GM21529 (cell line): ENCODE measurements at regions not wholly inside any gene's neighbourhood (a gene's known extent, or its start where the extent isn't known, plus 50 kb on each side); places are given as distances from the start of the nearest gene placed in this dataset.

ENCODE experiments used
- ATAC-seq: cut with Tn5 transposase; IDR thresholded peaks from one replicate; pipeline ENCODE4 v1.9.1; 2021; ENCODE audit not compliant: unreplicated experiment

GRCh38 chr5:73395256-73395655, 53.3 kb downstream of the FOXD1 start:
- ATAC-seq, result no peak

GRCh38 chr5:73394610-73395009, 54.0 kb downstream of the FOXD1 start:
- ATAC-seq, result no peak

GRCh38 chr5:73393611-73394489, 54.7 kb downstream of the FOXD1 start:
- ATAC-seq, result no peak

GRCh38 chr5:73392775-73393174, 55.8 kb downstream of the FOXD1 start:
- no peak for ATAC-seq

- no peak for ATAC-seq
These were observed 57.1 kb downstream of the FOXD1 start for GRCh38 chr5:73391441-73391881.

GRCh38 chr5:73390972-73391371, 57.6 kb downstream of the FOXD1 start:
- ATAC-seq, result no peak

- no peak for ATAC-seq
These were observed 59.8 kb downstream of the FOXD1 start for GRCh38 chr5:73388740-73389139.

- no peak for ATAC-seq
These were observed 60.3 kb downstream of the FOXD1 start for GRCh38 chr5:73388306-73388684.

- peak; percentile 90 for ATAC-seq
These were observed 60.8 kb downstream of the FOXD1 start for GRCh38 chr5:73387601-73388305.

- ATAC-seq, result peak; percentile 36
These were observed 61.4 kb downstream of the FOXD1 start for GRCh38 chr5:73387149-73387591.

GRCh38 chr5:73384861-73385260, 63.7 kb downstream of the FOXD1 start:
- no peak for ATAC-seq

GRCh38 chr5:73382401-73382740, 66.2 kb downstream of the FOXD1 start:
- no peak for ATAC-seq

GRCh38 chr5:73381590-73382400, 66.8 kb downstream of the FOXD1 start:
- no peak for ATAC-seq

GRCh38 chr5:73380710-73381589, 67.6 kb downstream of the FOXD1 start:
- no peak for ATAC-seq

GRCh38 chr5:73380041-73380440, 68.5 kb downstream of the FOXD1 start:
- ATAC-seq, result no peak

- ATAC-seq, result no peak
These were observed 69.1 kb downstream of the FOXD1 start for GRCh38 chr5:73379435-73379834.

- ATAC-seq, result no peak
These were observed 69.8 kb downstream of the FOXD1 start for GRCh38 chr5:73378765-73379164.

- no peak for ATAC-seq
These were observed 70.5 kb downstream of the FOXD1 start for GRCh38 chr5:73378070-73378469.

- ATAC-seq, result no peak
These were observed 71.9 kb downstream of the FOXD1 start for GRCh38 chr5:73376618-73377170.

GRCh38 chr5:73375949-73376348, 72.6 kb downstream of the FOXD1 start:
- no peak for ATAC-seq
